Transverse colon (tissue), 4 donors: ENCODE measurements at regions not wholly inside any gene's neighbourhood (a gene's known extent, or its start where the extent isn't known, plus 50 kb on each side); places are given as distances from the start of the nearest gene placed in this dataset.

Source experiments
- DNase-seq: peaks from one replicate; pipeline ENCODE4 v3.0.0-alpha.2; 2019
- H3K27ac ChIP-seq, 4 donors: fragments of 200-600 bp; sonication (generic); 2 replicates each; pipeline ENCODE4 v1.5.1; 2016 to 2018; ENCODE audit warnings: inconsistent platforms in 4 of 4
- H3K27me3 ChIP-seq: fragments of 200-600 bp; sonication (generic); 2 replicates; pipeline ENCODE4 v1.5.1; 2017; ENCODE audit warnings: inconsistent platforms
- H3K36me3 ChIP-seq, 4 donors: fragments of 200-600 bp; sonication (generic); 2 replicates each; pipeline ENCODE4 v1.5.1; 2017 to 2019; ENCODE audit warnings: inconsistent platforms in 4 of 4
- H3K4me1 ChIP-seq, 4 donors: fragments of 200-600 bp; sonication (generic); 2 replicates each; pipeline ENCODE4 v1.5.1; 2017 to 2020; ENCODE audit warnings: inconsistent platforms in 4 of 4
- H3K4me3 ChIP-seq, 4 donors: fragments of 200-600 bp; sonication (generic); 1 replicate in 1 of 4; 2 replicates in 3 of 4; pipeline versions ENCODE4 v1.5.1 to v1.6.1; 2017 to 2019; ENCODE audit warnings: inconsistent platforms in 4 of 4
- H3K9me3 ChIP-seq, 2 donors: fragments of 200-600 bp; sonication (generic); 2 replicates each; pipeline ENCODE4 v1.5.1; 2017 to 2019; ENCODE audit warnings: inconsistent platforms in 2 of 2
- EP300 ChIP-seq: sonication (generic); formaldehyde crosslinking; IDR thresholded peaks from one replicate; pipeline ENCODE4 v1.6.1; 2017; ENCODE audit warnings: antibody characterized with exemption, low read depth
- POLR2A ChIP-seq: fragments of 450-650 bp; IDR thresholded peaks from one replicate; pipeline ENCODE4 v1.6.1; 2016; ENCODE audit warnings: antibody characterized with exemption, mild to moderate bottlenecking, moderate library complexity
- POLR2AphosphoS5 ChIP-seq, 3 donors: sonication (generic); formaldehyde crosslinking; IDR thresholded peaks; one replicate each; pipeline ENCODE4 v1.6.1; 2016; ENCODE audit warnings: antibody characterized with exemption in 3 of 3
- WGBS, 2 donors: methylation state at CpG; one replicate each; pipeline ENCODE4 v1.1.5; 2018; ENCODE audit warnings: low coverage in 1 of 2; 5-methylcytosine and 5-hydroxymethylcytosine counted together
- in situ Hi-C, 4 donors: fragments of 200-750 bp; cut with MboI; loops; one replicate each; pipeline versions ENCODE4 v1.15.0 to v1.15.1; 2017; ENCODE audit warnings: low sequenced_read_pairs in 3 of 4, low pct_ligation_motif_present in 1 of 4, low pct_unique_long_range_greater_than_20kb in 1 of 4
- intact Hi-C: fragments of 100-400 bp; cut with DNase I; formaldehyde crosslinking; loops from one replicate; pipeline ENCODE4 v1.15.1; 2023; ENCODE audit warnings: low total_unique reads
- TF ChIP-seq, protein P1 (sequence below), 5 experiments: fragments of 200-600 bp in 3 of 5; fragments of 450-650 bp in 2 of 5; sonication (generic) in 3 of 5; IDR thresholded peaks; 1 replicate in 2 of 5; 2 replicates in 3 of 5; pipeline ENCODE4 v1.5.1; 2016 to 2017; ENCODE audit warnings: antibody characterized with exemption in 5 of 5, inconsistent platforms in 3 of 5, mild to moderate bottlenecking in 2 of 5, moderate library complexity in 1 of 5

GRCh38 chr2:11026286-11026921 is 114.7 kb downstream of the KCNF1 start:
- no peaks in the 10 kb centered on the region for H3K4me1 ChIP-seq
- H3K4me3 ChIP-seq, result no peak overlapping the region
- no peak for DNase-seq
- intact Hi-C loops, result no loop called here
- no peaks in the 10 kb centered on the region for H3K9me3 ChIP-seq
- no peak for TF ChIP-seq EP300
- no peak for TF ChIP-seq POLR2AphosphoS5 (IDR thresholded peaks at IDR 0.05)
- TF ChIP-seq, protein P1, sequence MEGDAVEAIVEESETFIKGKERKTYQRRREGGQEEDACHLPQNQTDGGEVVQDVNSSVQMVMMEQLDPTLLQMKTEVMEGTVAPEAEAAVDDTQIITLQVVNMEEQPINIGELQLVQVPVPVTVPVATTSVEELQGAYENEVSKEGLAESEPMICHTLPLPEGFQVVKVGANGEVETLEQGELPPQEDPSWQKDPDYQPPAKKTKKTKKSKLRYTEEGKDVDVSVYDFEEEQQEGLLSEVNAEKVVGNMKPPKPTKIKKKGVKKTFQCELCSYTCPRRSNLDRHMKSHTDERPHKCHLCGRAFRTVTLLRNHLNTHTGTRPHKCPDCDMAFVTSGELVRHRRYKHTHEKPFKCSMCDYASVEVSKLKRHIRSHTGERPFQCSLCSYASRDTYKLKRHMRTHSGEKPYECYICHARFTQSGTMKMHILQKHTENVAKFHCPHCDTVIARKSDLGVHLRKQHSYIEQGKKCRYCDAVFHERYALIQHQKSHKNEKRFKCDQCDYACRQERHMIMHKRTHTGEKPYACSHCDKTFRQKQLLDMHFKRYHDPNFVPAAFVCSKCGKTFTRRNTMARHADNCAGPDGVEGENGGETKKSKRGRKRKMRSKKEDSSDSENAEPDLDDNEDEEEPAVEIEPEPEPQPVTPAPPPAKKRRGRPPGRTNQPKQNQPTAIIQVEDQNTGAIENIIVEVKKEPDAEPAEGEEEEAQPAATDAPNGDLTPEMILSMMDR (IDR thresholded peaks at IDR 0.05), result no peak
- TF ChIP-seq POLR2A, result no peak
- in situ Hi-C loops, result no loop called here
- no peak overlapping the region for H3K27ac ChIP-seq
- 93 to 94% methylated on average over 8 to 15 of the region's 15 CpGs for WGBS, 2 donors
- peaks cover 3% of the 10 kb centered on the region for H3K27me3 ChIP-seq
- H3K36me3 ChIP-seq, result no peaks in the 10 kb centered on the region

DNA sequence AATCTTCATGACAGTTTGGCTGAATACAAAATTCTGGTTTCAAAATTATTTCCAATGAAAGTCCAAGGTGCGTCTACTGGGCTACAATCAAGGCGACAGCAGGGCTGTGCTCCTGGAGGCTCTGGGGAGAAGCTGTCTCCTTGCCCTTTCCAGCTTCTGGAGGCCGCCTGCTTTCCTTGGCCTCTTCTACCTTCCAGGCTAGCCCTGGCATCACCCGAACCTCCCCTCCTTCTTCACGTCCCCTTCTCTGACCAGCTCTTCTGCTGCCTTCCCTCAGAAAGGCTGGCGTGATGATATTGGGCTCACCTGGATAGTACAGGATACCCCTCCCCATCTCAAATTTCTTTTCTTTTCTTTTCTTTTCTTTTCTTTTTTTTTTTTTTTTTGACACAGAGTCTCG is 115.5 kb downstream of the KCNF1 start:
- Histone ChIP-seq H3K36me3 (no peaks in the 10 kb centered on the region), H3K9me3 (no peaks in the 10 kb centered on the region), H3K27ac (no peak overlapping the region), H3K27me3 (peaks cover 4% of the 10 kb centered on the region), H3K4me1 (no peaks in the 10 kb centered on the region), H3K4me3 (no peak overlapping the region)
- in situ Hi-C loops (no loop called here), intact Hi-C loops (no loop called here)
- 83 to 94% methylated on average over 5 to 7 of the region's 7 CpGs for WGBS, 2 donors
- TF ChIP-seq POLR2A (no peak), POLR2AphosphoS5 (IDR thresholded peaks at IDR 0.05) (no peak), EP300 (no peak)
- TF ChIP-seq, protein P1 (IDR thresholded peaks at IDR 0.05), result no peak
- no peak for DNase-seq

- H3K27ac ChIP-seq, result no peak overlapping the region
- no peak overlapping the region for H3K4me3 ChIP-seq
- WGBS, 2 donors, result 85 to 88% methylated on average over 5 of the region's 5 CpGs
- H3K36me3 ChIP-seq, result no peaks in the 10 kb centered on the region
- no peak for DNase-seq
- intact Hi-C loops, result no loop called here
- TF ChIP-seq, protein P1 (IDR thresholded peaks at IDR 0.05), result no peak
- TF ChIP-seq POLR2A, result no peak
- no peak for TF ChIP-seq POLR2AphosphoS5 (IDR thresholded peaks at IDR 0.05)
- TF ChIP-seq EP300, result no peak
- in situ Hi-C loops, result no loop called here
- peaks cover 6% of the 10 kb centered on the region for H3K27me3 ChIP-seq
- no peaks in the 10 kb centered on the region for H3K4me1 ChIP-seq
- no peaks in the 10 kb centered on the region for H3K9me3 ChIP-seq
Measured at GRCh38 chr2:11028407-11028916, 116.7 kb downstream of the KCNF1 start.

DNA sequence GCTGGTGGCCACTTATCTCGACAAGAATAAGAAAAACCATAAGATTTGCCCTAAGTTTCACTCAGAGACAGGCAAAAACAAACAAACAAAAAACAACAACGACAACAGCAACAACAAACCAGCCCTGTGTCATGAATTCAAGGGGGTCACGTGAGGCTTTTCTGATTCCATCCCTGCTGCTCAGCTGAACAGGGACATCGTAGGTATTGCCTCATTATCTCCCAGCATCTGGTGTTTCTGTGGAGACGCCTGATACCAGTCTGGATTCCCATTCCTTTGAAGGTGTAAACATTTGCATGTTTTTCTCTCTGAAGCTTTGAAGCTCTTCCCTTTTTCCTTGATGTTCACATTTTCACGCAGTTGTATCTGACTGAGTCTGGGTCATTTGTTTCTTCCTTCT is 117.4 kb downstream of the KCNF1 start:
- no peak for DNase-seq
- in situ Hi-C loops (no loop called here), intact Hi-C loops (no loop called here)
- TF ChIP-seq POLR2A (no peak), POLR2AphosphoS5 (IDR thresholded peaks at IDR 0.05) (no peak), EP300 (no peak)
- TF ChIP-seq, protein P1 (IDR thresholded peaks at IDR 0.05), result no peak
- H3K4me1 ChIP-seq, result no peaks in the 10 kb centered on the region
- H3K27ac ChIP-seq, result no peak overlapping the region
- no peaks in the 10 kb centered on the region for H3K36me3 ChIP-seq
- no peak overlapping the region for H3K4me3 ChIP-seq
- H3K9me3 ChIP-seq, result no peaks in the 10 kb centered on the region
- WGBS, 2 donors, result 68 to 77% methylated on average over 6 of the region's 6 CpGs
- peaks cover 6% of the 10 kb centered on the region for H3K27me3 ChIP-seq
